GM12878 (cell line): ENCODE measurements at regions not wholly inside any gene's neighbourhood (a gene's known extent, or its start where the extent isn't known, plus 50 kb on each side); places are given as distances from the start of the nearest gene placed in this dataset.

Experiments
- ATAC-seq: fragments of 200-7000 bp; cut with Tn5 transposase; 3 replicates; pipeline ENCODE4 v1.9.1; 2020; ENCODE audit warnings: mild to moderate bottlenecking, moderate library complexity
- BruUV-seq: library from RNA; stranded (reverse); fragments of 400-500 nt; replicated peaks from 2 replicates; lab custom pipeline; 2021; lab: Mats Ljungman, UMichigan
- CTCF ChIA-PET: fragments of 300-600 bp; sonication (Branson Sonifier 250); formaldehyde crosslinking; extraction: SDS; loops from one replicate; lab custom pipeline; 2021; ENCODE audit warnings: inconsistent platforms; lab: Yijun Ruan, JAX
- POLR2A ChIA-PET: fragments of 350-600 bp; formaldehyde crosslinking; extraction: SDS; loops from one replicate; lab custom pipeline; 2021; ENCODE audit warnings: inconsistent platforms; lab: Charles Lee
- RAD21 ChIA-PET: fragments of 300-600 bp; sonication (Branson Sonifier 250); formaldehyde crosslinking; loops from one replicate; lab custom pipeline; 2023; ENCODE audit warnings: antibody characterized with exemption; ENCODE audit not compliant: unreplicated experiment; lab: Charles Lee
- SMC1A ChIA-PET: fragments of 300-600 bp; sonication (Branson Sonifier 250); formaldehyde crosslinking; loops from one replicate; lab custom pipeline; 2023; ENCODE audit not compliant: unreplicated experiment, uncharacterized antibody; lab: Charles Lee
- DNase-seq: peaks from one replicate; pipeline ENCODE4 v3.0.0-alpha.2; 2011; ENCODE audit warnings: low read depth, low spot score
- FAIRE-seq: peaks from 3 replicates; lab custom pipeline; 2011; peaks lifted over from hg19 to GRCh38; lab: Jason Lieb, UNC
- H2AFZ ChIP-seq: 2 replicates; pipeline ENCODE4 v1.6.0; 2011; ENCODE audit warnings: low read depth, low read length, control low read depth; ENCODE audit not compliant: control insufficient read depth
- H3K27ac ChIP-seq: 2 replicates; pipeline ENCODE4 v1.5.1; 2011; ENCODE audit warnings: control low read depth; ENCODE audit not compliant: control insufficient read depth, insufficient read depth
- H3K27me3 ChIP-seq, 2 experiments: replicated peaks in 1 of 2; 2 replicates each; pipeline versions ENCODE4 v1.6.0 to v1.6.1; 2011; ENCODE audit warnings: low read length in 1 of 2; ENCODE audit not compliant: control insufficient read depth in 2 of 2, insufficient read depth in 2 of 2
- H3K36me3 ChIP-seq, 2 experiments: 2 replicates each; pipeline ENCODE4 v1.5.1; 2011; ENCODE audit warnings: low read length in 1 of 2; ENCODE audit not compliant: control insufficient read depth in 2 of 2, insufficient read depth in 2 of 2
- H3K4me1 ChIP-seq: 2 replicates; pipeline ENCODE4 v1.6.1; 2011; ENCODE audit warnings: mild to moderate bottlenecking, low read length, moderate library complexity, mixed read lengths; ENCODE audit not compliant: control insufficient read depth, insufficient read depth
- H3K4me2 ChIP-seq: 2 replicates; pipeline ENCODE4 v1.6.0; 2011; ENCODE audit warnings: control low read depth; ENCODE audit not compliant: control insufficient read depth, insufficient read depth
- H3K4me3 ChIP-seq: fragments of 200-600 bp; sonication (generic); 2 replicates; pipeline ENCODE4 v1.5.1; 2016
- H3K79me2 ChIP-seq: 2 replicates; pipeline ENCODE4 v1.6.0; 2011; ENCODE audit warnings: low read length; ENCODE audit not compliant: control insufficient read depth, insufficient read depth
- H3K9ac ChIP-seq: 2 replicates; pipeline ENCODE4 v1.8.0; 2011; ENCODE audit warnings: low read length, control low read depth, mixed read lengths; ENCODE audit not compliant: control insufficient read depth, insufficient read depth
- H3K9me3 ChIP-seq: replicated peaks from 3 replicates; pipeline ENCODE4 v1.5.1; 2011; ENCODE audit warnings: mild to moderate bottlenecking, low read length; ENCODE audit not compliant: control insufficient read depth, insufficient read depth
- H4K20me1 ChIP-seq: 2 replicates; pipeline ENCODE4 v1.6.0; 2011; ENCODE audit not compliant: control insufficient read depth, insufficient read depth
- BACH1 ChIP-seq: fragments of 450-650 bp; IDR thresholded peaks from 2 replicates; pipeline ENCODE4 v1.6.1; 2017; ENCODE audit warnings: mild to moderate bottlenecking, borderline replicate concordance
- BCL3 ChIP-seq: IDR thresholded peaks from 2 replicates; pipeline ENCODE4 v1.6.1; 2011; ENCODE audit warnings: borderline replicate concordance, low read depth, mild to moderate bottlenecking, moderate library complexity, low read length; ENCODE audit not compliant: insufficient read depth, poor library complexity, severe bottlenecking
- CEBPB ChIP-seq, 2 experiments: fragments of 150-350 bp in 1 of 2; IDR thresholded peaks; 2 replicates each; pipeline ENCODE4 v1.6.1; 2012 to 2014; ENCODE audit warnings: low read depth in 2 of 2, low read length in 2 of 2, borderline replicate concordance in 1 of 2, inconsistent platforms in 1 of 2
- CHD4 ChIP-seq: fragments of 200-600 bp; sonication (generic); IDR thresholded peaks from 2 replicates; pipeline ENCODE4 v1.6.1; 2016; ENCODE audit warnings: mild to moderate bottlenecking
- JUND ChIP-seq: IDR thresholded peaks from 2 replicates; pipeline ENCODE4 v1.6.1; 2012; ENCODE audit warnings: low read depth, mild to moderate bottlenecking, low read length, improper control_type of control experiment, moderate library complexity
- KAT2A ChIP-seq: conservative IDR thresholded peaks from 2 replicates; pipeline ENCODE4 v1.6.1; 2011; ENCODE audit warnings: low read depth, low read length; ENCODE audit not compliant: control insufficient read depth
- KDM1A ChIP-seq: fragments of 200-600 bp; sonication (generic); IDR thresholded peaks from 2 replicates; pipeline ENCODE4 v1.6.1; 2016; ENCODE audit warnings: borderline replicate concordance
- MTA3 ChIP-seq: IDR thresholded peaks from 2 replicates; pipeline ENCODE4 v1.6.1; 2012; ENCODE audit warnings: low read length, inconsistent platforms, borderline replicate concordance
- MYB ChIP-seq: fragments of 150-350 bp; IDR thresholded peaks from 2 replicates; pipeline ENCODE4 v1.6.1; 2014; ENCODE audit warnings: mild to moderate bottlenecking, low read depth, low read length, borderline replicate concordance
- RELB ChIP-seq: fragments of 450-650 bp; IDR thresholded peaks from 2 replicates; pipeline ENCODE4 v1.6.1; 2017; ENCODE audit warnings: low read depth, mild to moderate bottlenecking, moderate library complexity
- RUNX3 ChIP-seq: IDR thresholded peaks from 2 replicates; pipeline ENCODE4 v1.6.1; 2012; ENCODE audit warnings: low read length, inconsistent platforms
- SREBF1 ChIP-seq: IDR thresholded peaks from 2 replicates; pipeline ENCODE4 v1.6.1; 2012; ENCODE audit warnings: mild to moderate bottlenecking, low read length
- TAF1 ChIP-seq: IDR thresholded peaks from 2 replicates; pipeline ENCODE4 v1.6.1; 2011; ENCODE audit warnings: mild to moderate bottlenecking, low read depth, low read length, borderline replicate concordance
- TARDBP ChIP-seq: IDR thresholded peaks from 2 replicates; pipeline ENCODE4 v1.6.1; 2016; ENCODE audit warnings: borderline replicate concordance
- ZBTB4 ChIP-seq: fragments of 450-650 bp; formaldehyde crosslinking; IDR thresholded peaks from 2 replicates; pipeline ENCODE4 v1.4.0; 2022; ENCODE audit warnings: mild to moderate bottlenecking, moderate library complexity
- WGBS: methylation state at CpG from one replicate; pipeline ENCODE4 v1.1.6; 2016; ENCODE audit warnings: low lambda C conversion rate; ENCODE audit not compliant: insufficient replicate concordance, insufficient coverage; ENCODE audit errors: missing lambda C conversion rate; 5-methylcytosine and 5-hydroxymethylcytosine counted together
- in situ Hi-C: fragments of 300-500 bp; cut with MboI; formaldehyde crosslinking; loops from 9 replicates; pipeline ENCODE4 v1.14.3; 2018; ENCODE audit warnings: mixed read lengths
- intact Hi-C: fragments of 100-400 bp; cut with micrococcal nuclease; formaldehyde crosslinking; loops from one replicate; pipeline ENCODE4 v1.14.2; 2022; ENCODE audit not compliant: unreplicated experiment
- TF ChIP-seq, protein P1 (sequence below): IDR thresholded peaks from 2 replicates; pipeline ENCODE4 v1.6.1; 2011; ENCODE audit warnings: low read depth, low read length, improper control_type of control experiment, borderline replicate concordance

DNA sequence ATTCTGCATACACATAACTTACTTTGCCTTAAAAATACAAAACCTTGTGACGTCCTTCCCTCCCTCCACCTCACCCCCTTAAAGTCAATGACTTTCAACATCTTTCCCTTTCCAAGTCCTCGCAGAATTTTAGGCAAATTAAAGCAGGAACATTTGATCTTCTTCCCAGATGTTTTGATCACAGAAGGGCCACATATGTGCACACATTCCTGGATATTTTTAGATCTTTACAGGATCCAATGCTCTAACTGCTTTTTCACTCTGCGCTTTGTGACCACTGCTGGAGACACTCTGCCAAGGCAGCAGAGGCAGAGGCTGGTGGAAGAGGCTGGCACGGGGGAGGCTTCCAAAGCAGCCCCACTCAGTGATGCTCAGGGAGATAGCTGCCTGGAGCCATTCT, 130.7 kb downstream of the SEC61B start (continued):
- no peak for TF ChIP-seq BCL3
- TF ChIP-seq RELB: no peak
- no peak for TF ChIP-seq JUND
- TF ChIP-seq KDM1A: no peak
- no peak for TF ChIP-seq TAF1
- TF ChIP-seq, protein P1, sequence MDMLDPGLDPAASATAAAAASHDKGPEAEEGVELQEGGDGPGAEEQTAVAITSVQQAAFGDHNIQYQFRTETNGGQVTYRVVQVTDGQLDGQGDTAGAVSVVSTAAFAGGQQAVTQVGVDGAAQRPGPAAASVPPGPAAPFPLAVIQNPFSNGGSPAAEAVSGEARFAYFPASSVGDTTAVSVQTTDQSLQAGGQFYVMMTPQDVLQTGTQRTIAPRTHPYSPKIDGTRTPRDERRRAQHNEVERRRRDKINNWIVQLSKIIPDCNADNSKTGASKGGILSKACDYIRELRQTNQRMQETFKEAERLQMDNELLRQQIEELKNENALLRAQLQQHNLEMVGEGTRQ: no peak
- TF ChIP-seq KAT2A: no peak
- no peak for TF ChIP-seq RUNX3

GRCh38 chr9:99353408-99353807, 131.3 kb downstream of the SEC61B start:
- no peaks in the 10 kb centered on the region for H3K79me2 ChIP-seq
- no peaks in the 10 kb centered on the region for H3K27me3 ChIP-seq
- H3K27ac ChIP-seq: no peak overlapping the region
- H3K9me3 ChIP-seq: no peaks in the 10 kb centered on the region; the same call in 1 of the 3 replicates
- no peak overlapping the region for H3K9ac ChIP-seq
- in situ Hi-C loops (no loop called here), intact Hi-C loops (no loop called here)
- H4K20me1 ChIP-seq: no peaks in the 10 kb centered on the region
- FAIRE-seq: no peak
- TF ChIP-seq TARDBP (no peak), MTA3 (no peak), CHD4 (no peak), BACH1 (no peak), SREBF1 (no peak), CEBPB (IDR thresholded peaks at IDR 0.05; ENCODE audit: borderline replicate concordance in 1 of 2, low read depth in 2 of 2, low read length in 2 of 2) (no peak), MYB (no peak), ZBTB4 (CRISPR knock-in tag) (no peak)
- ChIA-PET POLR2A (no interaction called here), RAD21 (no interaction called here), SMC1A (no interaction called here), CTCF (no interaction called here)
- DNase-seq: no peak
- WGBS: 16% methylated on average over 5 of the region's 5 CpGs
- no peak for ATAC-seq
- peak overlapping the region; percentile 14; the same call in 1 of the 2 replicates for H2AFZ ChIP-seq
- no TSS peak for BruUV-seq
- no peaks in the 10 kb centered on the region for H3K36me3 ChIP-seq
- H3K4me1 ChIP-seq: no peaks in the 10 kb centered on the region
- H3K4me3 ChIP-seq: no peak overlapping the region
- no peak overlapping the region for H3K4me2 ChIP-seq
